KG1 (cell line): ENCODE measurements at regions not wholly inside any gene's neighbourhood (a gene's known extent, or its start where the extent isn't known, plus 50 kb on each side); places are given as distances from the start of the nearest gene placed in this dataset.
A peak's percentile ranks its signal among the peaks of the same experiment; 100 is the strongest.
"Not testable (repeated sequence)": the region's sequence is repeated elsewhere in the genome, so short reads cannot be mapped to it uniquely, and the experiment has no call there.

ENCODE experiments used
- DNase-seq: peaks from one replicate; lab custom pipeline; 2025; lab: John Stamatoyannopoulos, UW

DNA sequence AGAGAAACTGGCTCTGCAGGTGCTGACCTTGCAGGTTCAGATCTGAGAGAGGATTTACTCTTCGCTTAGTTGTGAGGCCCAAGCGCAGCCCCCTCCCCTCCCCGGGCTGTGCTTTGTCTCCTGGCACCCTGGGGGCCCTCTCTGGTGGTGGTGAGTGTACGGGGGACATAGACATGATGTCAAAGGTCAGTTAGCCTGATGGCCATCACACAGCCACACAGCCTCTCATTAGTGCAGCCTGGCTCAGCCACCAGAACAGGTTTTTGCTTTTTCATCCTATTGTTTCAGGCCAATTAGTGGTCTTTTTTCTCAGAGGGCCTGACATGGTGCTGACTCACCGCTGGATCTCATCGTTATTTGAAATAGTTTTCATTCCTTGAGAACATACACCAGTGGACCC, 437.9 kb downstream of the AACS start:
- no peak for DNase-seq

GRCh38 chr12:125509195-125509594, 444.0 kb downstream of the AACS start:
- DNase-seq, result no peak

DNA sequence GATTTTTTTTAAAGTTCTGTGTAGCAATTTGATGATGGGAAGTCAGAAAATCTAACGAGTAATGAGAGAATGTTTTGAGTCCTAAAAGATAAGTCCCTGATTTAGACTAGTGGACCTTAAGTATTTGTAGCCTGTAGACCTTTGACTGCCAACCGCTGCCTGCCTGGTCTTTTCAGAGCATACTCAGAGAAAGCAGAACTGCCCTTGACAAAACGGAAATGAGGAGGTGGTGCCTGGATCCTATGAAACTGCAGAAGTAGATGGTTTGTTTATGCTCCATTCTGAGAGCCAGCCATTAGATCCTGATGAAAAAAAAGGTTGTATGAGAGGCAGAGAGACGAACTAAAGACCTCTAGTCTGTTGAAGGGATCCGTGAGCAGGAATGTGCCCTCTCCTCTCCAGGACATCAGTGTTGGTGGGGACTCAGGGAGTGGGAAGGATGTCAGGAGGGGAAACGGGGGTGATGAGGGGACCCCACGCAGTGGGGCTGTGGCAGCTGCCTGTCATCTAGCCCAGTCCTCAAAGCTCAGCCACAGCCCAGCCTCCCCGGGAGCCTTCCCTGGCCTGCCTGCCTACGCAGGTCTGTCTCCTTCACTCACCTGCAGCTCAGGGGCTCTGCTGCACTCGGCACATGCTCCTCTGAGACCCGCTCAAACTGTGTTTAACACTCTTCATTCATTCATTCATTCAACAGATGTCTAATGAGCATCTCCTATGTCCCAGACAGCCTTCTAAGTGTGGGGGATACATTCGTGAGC, 447.5 kb downstream of the AACS start:
- DNase-seq, result peak; percentile 2

- no peak for DNase-seq
Measured at GRCh38 chr12:125515887-125516286, 450.7 kb downstream of the AACS start.

DNA sequence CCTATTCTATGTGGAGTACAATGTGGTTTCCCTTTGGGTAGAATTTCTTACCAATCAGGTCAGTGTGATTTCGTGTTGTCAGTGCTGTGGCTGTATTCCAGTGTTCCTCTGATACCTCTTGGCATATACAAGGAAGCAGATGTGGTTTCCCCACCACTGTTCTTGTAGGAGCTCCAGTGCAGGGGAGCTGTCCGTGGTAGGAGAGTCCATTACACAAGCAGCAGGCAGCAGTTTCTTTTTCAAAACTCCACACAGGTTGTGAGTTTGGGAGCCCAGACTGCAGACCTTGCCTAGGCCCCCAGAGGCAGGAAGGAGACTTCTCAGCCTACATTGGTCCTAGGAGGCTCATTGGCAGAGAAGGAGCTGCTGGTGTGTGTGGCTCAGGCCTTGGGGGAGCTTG, 452.8 kb downstream of the AACS start:
- DNase-seq, result no peak

DNA sequence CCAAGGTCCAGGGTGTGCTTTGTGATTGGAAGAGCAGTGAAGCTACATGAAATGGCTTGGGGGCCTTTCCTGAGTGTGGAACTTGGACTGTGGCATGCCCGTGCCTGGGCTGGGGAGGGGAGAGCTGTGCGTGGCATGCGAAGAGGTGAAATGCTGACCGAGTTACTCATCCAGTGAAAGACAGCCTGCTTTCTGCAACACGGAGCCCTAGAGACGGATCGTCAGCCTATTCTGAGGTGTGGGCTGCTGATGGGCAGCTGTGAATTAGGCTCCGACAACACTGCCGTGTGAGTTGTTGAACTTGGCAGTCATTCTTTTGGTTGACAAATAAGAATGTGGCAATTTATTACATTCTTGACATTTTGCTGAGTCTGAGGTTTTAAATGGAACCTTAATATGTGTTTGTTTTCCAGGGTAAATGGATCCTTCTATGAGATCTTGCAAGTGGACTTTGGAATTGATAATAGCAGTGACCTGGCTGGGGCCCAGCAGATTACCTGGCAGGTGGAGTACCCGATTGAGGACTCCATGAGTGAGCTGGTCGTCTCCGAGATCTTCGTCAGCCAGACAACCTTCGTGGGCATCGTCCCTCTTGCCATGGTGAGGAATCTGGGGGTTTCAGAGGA, 453.9 kb downstream of the AACS start:
- DNase-seq, result no peak

DNA sequence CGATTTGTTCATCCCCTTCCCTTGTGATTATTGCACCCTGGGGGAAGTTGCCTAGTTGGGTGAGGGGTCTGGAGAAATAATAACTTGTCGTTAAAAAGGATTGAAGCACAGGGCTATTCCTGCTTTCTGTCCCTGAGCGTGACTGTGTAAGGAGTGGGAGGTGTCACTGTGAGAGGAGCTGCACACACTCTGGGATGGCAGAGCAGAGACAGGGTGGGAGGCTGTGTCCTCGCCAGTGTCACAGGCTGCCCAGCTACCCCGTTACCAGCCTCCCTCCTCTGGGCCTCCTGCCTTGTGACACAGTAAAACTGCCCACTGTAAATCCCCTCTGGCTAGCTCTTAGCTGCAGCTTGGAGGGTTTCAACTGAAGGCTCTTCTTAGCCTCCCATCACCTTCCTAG, 460.6 kb downstream of the AACS start:
- DNase-seq, result no peak

DNA sequence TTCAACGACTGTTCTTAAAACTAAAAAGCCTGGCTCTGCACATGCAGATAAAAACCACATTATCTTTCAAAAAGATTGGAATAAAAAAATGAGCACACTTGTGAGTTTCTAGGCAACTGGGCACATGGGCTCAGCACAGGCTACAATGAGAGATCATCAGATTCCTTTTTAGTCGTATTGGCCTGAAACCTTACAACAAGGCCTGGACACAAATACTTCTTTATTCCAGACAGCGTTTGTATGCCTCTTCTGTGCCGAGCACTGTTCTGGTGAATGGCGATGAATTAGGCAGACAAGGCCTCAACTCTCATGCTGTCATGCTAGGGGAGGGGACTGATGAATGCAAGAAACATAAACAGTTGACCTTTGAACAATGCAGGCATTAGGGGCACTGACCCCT, 463.0 kb downstream of the AACS start:
- no peak for DNase-seq

DNA sequence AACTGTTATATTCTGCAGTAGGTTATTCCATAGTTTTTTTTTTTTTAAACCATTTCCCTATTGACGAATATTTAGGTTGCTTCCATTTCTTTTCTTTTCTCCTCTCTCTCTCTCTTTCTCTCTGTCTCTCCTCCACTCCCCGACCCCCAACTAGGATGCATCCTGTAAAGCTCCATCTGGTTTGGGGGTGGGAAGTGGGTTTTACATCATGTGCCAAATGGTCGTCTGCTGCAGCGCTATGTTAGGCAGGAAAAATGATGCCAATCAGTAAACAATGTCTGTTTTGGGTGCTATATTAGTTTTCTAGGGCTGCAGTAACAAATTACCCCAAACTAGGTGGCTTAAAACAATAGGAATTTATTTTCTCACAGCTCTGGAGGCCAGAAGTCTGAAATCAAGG, 465.0 kb downstream of the AACS start:
- no peak for DNase-seq

GRCh38 chr12:125530876-125531275, 465.6 kb downstream of the AACS start:
- no peak for DNase-seq

DNA sequence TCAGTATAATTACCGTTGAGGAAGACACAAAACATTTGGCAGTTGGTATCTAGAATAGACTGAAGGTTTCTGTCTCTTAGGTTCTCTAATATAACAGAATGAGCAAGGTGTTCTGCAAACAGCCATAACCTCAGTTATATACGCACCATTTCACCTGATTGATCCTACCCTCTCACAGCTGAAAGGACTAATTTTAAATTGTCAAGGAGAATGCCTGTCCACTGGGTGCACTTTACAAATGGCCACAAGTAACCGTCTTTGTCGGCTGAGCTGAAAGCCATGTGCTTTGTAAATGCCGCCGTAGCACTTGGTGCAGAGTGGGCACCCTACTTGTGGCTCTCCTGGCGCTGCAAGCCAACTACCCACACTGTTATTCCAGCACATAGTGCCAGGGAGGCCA, 466.3 kb downstream of the AACS start:
- no peak for DNase-seq

- DNase-seq, result no peak
Measured at GRCh38 chr12:125533434-125534029, 468.3 kb downstream of the AACS start.

DNA sequence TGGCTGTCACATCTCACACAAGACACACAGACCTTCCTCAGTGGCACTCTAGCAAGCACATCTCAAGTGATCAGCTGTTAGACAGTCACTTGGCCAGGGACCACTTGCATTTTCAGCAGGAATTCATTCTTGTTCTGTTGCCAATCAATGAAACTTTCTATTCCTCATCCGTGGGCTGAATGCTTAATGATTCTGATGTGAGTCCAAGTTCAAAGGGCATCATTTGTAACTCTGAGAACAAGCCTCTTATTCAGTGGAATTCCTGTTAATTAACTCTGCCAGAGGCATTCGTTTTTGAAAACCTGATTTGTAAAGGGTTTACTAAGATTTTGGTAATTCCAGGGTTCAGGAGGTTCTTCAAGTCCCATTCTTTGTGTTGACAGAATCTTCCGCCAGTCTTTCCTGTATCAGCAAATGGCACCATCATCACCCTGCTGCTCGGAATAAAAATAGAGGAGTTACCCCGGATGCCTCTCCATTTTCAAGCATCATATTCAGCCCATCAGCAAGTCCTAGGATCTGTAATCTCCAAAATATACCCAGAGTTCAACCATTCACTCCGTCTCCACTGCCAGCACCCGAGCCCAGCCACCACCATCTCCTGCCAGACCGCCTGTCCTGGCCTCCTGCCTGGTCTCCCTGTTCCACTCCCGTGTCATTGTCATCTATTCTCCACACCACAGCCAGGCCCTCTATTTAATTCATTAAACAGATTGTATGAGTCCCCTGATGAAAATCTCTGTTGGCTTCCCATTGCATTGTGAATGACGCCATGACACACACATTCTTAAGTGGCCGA, 473.4 kb downstream of the AACS start:
- no peak for DNase-seq

DNA sequence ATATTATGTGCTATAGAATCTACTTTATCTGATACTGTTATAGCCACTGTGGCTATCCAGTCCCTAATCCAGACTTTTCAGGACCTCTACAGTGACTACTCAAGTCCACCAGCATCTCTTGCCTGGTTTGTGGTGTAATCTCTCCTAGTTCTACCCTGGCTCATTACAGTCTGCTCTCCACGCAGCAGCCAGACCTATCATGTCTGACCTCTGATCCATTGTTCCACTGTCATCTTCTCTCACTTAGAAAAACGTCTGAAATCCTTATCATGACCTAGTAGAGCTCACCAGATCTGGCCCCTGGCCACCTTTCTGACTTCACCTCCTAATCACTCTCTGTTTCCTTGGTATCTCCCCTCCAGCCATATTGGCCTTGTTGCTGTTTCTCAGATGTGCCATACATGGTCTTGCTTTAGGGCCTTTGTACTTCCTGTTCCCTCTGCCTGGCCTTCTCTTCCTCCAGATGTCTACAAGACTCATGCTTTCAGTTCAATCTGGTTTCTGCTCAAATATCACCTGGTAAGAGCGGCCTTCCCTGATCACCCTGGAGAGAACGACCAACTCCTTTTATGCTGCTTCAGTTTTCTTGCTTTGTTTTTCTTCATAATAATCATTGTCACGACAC, 475.5 kb downstream of the AACS start:
- DNase-seq, result no peak

GRCh38 chr12:125544960-125545359, 479.7 kb downstream of the AACS start:
- DNase-seq, result no peak

DNA sequence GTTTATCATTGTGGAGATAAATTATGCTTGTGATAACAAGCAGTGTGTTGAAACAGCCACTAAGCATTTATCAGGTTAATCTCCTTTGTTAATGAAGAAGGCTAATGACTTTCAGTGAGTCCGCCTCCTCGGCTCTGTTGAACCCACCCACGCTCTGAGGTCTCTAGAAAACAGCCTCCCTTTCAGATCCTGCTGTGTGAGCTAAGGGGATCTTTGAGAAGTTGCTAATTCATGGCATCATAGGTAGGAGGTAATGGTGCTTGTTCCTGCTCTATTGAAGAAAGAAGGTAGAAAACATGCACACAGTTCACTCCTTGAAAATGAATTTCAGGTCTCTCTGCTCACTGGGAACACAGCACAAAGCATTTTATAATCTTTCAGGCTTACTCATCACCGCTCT, 483.9 kb downstream of the AACS start:
- DNase-seq, result no peak

- DNase-seq, result no peak
Measured at GRCh38 chr12:125549836-125550235, 484.6 kb downstream of the AACS start.

GRCh38 chr12:125552295-125552694, 487.1 kb downstream of the AACS start:
- no peak for DNase-seq

DNA sequence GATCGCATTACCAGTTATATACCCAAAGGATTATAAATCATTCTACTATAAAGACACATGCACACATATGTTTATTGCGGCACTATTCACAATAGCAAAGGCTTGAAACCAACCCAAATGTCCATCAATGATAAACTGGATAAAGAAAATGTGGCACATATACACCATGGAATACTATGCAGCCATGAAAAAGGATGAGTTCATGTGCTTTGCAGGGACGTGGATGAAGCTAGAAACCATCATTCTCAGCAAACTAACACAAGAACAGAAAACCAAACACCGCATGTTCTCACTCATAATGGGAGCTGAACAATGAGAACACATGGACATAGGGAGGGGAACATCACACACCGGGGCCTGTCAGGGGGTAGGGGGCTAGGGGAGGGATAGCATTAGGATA, 495.8 kb downstream of the AACS start:
- DNase-seq, result not testable (repeated sequence)

GRCh38 chr12:125564753-125565152, 499.5 kb downstream of the AACS start:
- no peak for DNase-seq

DNA sequence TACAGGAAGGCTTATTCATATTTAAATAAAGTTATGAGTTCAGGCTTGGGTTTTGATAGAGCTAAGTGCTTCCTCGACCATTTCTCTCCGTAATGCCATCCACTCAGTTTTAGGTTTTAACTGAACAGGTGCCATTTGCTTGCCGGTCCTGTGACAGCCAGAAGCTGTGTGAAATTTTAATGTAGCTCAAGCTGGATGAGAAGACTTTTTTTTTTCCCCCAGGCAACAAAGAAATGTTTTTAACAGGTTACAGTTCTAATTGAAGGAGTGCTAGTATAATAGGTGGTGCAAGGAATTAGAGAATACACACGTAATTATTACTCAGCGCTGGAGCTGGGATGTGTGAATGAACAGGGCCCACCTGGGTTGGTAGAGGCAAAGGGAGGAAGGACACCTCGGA, 502.3 kb downstream of the AACS start:
- DNase-seq, result no peak

DNA sequence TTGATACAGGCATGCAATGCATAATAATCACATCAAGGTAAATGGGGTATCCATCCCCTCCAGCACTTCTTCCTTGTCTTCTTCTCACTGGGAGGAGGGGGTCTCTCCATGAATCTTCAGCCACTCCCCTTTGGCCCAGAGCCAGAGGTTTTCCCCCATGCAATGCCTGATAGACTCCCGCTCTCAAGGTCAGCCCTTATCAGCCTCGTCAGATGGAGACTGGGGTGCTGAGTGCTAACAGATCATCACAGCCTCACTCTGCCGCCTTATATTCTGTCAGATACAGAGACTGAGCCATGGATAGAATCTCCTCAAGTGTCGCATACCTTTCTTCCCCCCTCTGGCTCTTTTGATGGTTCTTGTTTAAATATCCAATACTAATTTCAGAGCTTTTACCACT, 503.1 kb downstream of the AACS start:
- DNase-seq, result no peak
